ENCODE measurements at regions not wholly inside any gene's neighbourhood (a gene's known extent, or its start where the extent isn't known, plus 50 kb on each side); places are given as distances from the start of the nearest gene placed in this dataset.
"Not testable (repeated sequence)": the region's sequence is repeated elsewhere in the genome, so short reads cannot be mapped to it uniquely, and the experiment has no call there.

DNA sequence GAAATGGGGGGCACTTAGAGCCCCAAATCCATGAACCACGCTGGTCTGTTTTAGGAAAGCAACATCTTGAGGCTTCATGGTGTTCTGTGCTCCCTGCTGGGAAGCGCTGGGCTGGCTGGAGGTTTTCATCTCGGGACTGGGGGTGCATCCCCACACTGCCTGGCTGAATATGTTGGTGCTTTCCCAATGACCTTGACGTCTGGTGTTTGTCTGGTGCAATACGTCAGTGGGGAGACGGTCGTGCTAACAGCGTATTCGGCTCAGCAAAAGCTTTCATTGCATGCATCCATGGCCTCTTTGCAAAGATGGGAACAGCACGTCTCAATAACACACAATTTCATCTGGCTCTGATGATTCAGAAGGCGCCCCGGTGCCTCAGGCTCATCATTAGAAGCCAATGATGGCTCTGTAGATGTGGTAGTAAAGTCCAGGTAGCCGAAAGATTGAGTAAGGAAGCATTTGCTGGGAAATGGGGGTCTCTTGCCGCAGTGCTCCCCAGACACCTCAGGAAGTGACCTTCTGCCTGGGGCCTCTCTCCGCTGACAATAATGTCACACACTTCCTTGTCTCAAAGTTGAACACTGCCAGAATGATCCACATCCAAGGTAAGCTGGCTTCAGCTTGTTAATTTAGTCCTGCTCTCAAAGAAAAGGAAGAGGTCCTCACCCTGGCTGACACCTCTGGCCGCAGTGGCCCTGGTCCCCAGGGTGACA is 97.7 kb downstream of the ING1 start:
- no peak for DNase-seq (ENCODE audit: low spot score)

DNA sequence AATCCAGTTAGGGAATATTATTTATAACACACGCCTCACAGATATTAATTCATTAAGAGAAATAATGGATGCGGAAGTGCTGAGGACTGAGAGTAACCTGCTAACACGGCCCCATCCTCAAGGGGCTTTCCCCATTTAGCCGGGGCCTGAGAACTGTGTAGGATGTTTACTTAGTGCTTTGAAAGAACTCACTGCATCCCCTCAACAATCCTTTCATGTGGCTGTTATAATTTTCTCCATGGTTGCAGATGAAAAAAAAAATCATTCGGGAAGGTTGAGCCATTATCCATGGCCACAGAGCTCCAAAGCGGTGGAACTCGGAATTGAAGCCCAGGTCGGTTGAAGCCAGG is 98.2 kb downstream of the ING1 start:
- peak; percentile 53 for DNase-seq (ENCODE audit: low spot score)

DNA sequence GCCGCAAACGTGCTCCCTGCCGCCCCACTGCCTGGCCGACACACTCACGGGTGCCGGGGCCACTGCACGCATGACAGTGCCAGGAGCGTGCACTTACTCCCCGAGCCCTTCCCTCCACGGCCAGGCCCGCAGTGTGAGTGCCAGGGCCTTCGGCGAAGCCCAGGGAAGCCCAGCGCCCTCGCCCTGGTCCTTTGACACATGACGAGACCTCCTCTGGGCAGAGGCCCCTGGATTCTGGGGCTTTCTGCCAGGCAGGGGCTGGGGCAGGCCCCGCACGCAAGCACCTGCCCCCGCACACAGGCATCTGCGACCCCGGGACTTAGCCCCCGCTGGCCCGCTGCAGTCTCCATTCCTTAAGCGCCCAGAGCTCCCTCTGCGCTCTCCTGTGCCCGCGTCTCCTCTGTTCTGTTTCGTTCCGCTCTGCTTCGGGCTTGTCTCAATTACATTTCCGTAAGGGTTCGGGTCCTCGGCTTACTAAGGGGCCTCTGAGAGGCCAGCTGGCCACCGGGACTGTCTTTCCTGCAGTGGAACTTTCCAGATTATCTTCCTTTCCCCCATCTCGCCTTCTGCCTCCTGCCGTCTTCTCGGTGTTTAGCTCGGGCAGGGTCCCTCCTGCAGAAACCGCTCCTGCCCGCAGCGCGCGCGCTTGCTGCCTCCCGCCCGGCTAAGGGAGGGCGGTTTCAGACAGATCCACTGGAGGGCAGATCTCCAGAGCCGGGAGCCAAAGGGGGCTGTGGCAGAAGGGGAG is 98.8 kb downstream of the ING1 start:
- DNase-seq (ENCODE audit: low spot score): no peak

DNA sequence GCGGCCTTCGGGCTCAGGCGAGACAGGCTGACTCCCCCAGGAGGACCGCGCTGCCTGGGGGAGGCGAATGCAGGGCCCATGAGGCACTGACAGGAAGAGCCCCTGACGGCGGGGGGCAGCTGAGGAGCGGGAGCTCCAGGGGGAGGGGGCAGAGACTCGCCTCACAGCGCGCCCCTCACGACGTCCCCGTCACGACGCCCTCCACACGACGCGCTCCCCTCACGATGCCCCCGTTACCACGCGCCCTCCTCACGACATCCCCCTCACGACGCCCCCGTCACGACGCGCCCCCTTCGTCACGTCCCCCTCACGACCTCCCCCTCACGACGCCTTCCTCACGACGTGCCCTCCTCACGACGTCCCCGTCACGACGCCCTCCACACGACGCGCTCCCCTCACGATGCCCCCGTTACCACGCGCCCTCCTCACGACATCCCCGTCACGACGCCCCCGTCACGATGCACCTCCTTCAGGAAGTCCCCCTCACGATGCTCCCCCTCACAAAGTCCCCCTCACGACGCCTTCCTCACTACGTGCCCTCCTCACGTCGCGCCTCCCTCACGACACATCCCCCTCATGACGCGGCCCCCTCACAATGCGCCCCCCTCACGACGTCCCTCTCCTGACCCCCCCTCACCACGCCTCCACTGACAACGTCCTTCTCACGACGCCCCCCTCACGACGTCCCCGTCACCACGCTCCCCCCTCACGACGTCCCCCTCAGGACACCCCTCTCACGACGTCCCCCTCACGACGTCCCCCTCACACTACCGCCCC is 99.6 kb downstream of the ING1 start:
- DNase-seq (ENCODE audit: low spot score): no peak

DNA sequence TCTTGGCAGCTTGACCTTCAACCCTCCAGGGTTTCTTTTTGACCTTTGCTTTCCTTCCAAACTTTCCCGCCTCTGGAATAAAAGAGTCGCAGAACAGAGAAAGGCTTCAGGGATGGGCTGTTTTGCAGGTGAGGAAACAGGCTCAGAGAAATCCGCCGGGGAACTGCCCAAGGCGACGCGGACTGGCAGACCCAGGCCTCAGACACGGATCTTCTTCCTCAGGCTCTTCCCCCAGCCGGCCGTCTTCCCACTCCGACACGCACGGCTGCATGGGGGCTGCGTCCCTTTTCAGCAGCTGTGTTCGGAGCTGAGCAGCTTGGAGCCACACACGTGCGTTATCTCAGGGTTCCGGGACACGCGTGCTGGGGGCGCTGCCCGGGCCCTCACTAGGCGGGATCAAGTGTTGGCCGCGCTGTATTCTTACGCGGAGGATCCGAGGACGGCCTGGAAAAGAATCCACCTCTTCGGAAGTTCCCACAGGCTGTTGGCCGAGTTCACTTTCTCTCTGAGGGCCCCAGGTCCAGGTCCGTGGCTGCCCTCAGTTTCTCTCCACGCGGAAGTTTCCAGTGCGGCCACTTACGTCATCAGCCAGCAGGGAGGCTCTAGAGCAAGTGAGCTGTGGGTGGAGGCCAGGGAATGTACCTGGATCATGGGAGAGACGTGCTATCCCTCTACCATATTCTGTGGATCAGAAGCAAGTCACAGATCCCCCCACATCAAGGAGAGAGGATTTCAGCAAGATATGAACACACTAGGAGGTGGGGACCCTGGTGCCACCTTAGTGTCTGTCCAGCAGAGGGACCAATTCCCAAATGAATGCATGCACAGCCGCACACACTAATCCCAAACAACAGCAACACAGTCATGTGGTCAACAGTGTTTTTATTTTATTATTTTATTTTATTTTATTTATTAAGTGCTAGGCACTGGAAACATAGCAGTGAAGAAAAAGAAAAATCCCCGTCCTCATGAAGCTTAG is 100.4 kb downstream of the ING1 start:
- DNase-seq (ENCODE audit: low spot score): no peak

DNA sequence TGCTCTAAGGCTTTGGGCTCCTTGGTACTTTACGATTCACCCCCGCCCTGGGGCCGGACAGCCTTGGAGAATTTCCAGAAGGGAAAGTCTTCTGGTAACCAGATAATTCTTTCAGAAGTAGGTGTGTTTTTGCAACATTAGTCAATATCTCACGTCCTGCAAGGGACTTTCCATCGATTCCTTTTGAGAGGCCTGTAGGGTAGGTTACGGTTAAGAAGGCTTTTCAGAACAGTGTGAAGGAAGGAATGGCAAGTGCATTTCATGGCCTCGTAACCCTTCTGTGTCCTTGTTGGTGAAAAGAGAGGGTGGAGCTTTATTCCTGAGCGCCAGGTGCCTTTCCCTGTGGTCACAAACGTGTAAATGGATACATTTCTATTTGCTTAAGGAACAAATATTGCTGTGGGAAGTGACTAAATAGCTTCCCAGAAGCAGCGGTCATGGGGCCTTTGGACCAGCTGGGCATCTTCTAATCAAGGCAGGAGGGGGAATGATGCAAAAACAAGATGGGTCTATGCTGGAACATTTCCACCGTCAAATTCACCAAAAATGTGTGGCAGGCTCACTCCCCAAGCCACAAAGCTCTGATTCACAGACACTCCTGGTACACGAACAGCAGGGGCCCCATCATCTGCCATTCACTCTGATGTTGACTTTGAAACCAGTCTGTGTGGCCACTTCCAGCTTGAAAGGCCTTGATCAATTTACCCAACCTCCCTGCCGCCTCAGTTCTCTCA is 99.2 kb downstream of the ANKRD10 start:
- peak; percentile 39 for DNase-seq (ENCODE audit: low spot score)

DNA sequence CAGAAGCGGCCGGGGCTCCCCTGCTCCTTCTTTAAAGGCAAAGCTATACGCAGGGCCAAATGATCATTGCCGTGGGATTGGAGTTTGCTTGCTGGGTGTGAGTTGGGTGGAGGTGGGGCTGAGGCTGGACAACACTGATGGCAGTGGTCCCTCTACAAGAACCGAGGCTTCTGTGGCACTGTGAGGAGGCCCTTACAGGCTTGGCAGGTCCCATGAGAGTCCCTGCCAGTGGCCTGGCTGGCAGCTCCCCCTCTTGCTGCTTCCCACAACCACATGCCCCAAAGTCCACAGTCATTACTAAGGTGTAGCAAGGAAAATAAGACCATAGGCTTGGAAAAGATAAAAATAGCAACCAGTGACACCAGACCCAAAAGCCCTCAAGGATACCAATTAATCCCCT is 98.4 kb downstream of the ANKRD10 start:
- DNase-seq (ENCODE audit: low spot score): no peak

DNA sequence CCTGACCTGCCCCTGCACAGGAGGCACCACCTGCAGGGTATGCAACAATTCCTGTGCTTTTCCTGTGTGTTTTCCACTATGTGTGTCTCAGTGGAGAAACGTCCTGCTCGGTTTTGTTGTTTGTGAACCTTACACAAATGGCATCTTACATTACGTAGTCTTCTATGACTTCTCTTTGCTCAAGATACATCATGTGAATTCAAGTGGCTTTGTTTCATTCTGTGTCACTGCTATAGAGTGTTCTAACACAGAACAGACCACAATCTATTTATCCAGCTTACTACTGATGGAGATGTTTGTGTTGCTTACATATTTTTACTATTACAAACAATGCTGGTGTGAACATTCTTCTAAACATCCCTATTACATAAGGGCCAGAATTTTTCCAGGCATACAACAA is 97.7 kb downstream of the ANKRD10 start:
- DNase-seq (ENCODE audit: low spot score): no peak

DNA sequence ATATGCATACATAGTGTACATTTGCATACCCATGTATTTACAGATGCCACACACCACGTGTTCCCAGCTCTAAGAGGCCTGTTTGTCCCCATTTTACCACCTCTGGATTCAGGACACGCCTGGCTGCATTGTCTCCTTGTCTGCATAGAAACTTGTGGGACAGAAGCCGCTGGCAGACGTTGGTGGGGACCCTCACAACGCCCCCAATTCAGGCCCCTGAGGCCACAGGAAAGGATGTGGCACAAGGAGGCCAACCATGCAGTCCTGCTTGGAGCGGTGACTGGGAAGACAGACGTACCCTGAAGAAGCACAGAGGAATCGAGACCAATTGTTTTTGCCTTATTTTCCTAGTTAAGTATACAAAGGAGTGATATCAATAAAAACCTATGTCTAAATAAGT is 96.1 kb downstream of the ANKRD10 start:
- DNase-seq (ENCODE audit: low spot score): no peak

DNA sequence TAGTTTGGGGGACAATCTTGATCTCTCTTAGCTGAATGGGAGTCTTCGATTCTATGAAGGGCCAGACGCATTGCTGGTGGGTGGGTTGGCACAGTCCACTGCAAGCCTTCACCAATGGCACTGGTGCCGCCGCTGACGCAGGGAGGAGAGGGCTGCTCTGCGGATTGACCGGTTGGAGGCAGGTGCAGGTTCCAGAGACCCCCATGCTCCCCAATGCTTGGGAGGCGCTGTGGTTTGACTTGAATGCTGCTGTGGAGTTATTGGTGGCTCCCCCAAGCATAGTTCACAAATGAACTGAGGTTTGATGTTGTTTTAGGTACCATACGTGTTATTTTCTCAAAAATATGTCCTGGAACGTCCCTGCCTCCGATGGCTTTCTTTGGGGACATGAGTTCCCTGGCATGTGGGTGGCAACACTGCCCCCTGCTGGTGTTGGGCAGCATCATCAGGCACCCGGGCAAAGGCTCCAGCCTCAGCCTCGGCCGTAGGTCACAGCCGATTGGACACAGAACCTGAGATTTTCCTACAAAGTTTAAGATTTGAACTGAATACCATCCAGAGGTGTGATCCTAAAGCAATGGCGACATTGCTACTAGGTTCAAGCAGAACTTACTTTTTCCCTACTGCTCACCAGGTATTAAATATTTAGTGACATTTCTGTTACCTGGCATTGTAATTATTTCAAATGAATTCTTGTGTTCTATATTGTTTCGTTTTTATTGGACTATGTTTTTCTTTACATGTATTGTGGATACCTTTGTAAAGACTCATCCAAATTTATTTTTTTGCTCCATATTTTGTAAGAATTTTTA is 95.5 kb downstream of the ANKRD10 start:
- peak; percentile 60 for DNase-seq (ENCODE audit: low spot score)

DNA sequence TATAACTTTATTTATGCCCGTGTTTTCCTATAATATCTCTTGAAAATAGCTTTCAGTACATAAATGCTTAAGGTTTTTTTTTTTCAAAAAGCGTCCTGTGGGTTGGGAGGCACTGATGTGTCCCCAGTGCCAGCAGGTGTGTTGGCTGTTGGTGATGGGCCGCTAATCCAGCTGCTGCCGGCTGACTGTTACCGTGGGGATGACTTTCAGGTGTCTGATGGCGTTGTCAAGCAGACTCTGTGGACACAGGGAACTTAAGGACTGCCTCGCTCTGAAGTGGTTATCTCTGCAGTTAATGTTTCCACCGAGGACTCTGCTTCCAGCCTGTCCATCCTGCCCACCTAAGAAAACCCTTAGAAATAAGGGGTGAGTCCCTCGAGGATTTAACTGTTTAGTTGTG is 94.5 kb downstream of the ANKRD10 start:
- DNase-seq (ENCODE audit: low spot score): no peak

DNA sequence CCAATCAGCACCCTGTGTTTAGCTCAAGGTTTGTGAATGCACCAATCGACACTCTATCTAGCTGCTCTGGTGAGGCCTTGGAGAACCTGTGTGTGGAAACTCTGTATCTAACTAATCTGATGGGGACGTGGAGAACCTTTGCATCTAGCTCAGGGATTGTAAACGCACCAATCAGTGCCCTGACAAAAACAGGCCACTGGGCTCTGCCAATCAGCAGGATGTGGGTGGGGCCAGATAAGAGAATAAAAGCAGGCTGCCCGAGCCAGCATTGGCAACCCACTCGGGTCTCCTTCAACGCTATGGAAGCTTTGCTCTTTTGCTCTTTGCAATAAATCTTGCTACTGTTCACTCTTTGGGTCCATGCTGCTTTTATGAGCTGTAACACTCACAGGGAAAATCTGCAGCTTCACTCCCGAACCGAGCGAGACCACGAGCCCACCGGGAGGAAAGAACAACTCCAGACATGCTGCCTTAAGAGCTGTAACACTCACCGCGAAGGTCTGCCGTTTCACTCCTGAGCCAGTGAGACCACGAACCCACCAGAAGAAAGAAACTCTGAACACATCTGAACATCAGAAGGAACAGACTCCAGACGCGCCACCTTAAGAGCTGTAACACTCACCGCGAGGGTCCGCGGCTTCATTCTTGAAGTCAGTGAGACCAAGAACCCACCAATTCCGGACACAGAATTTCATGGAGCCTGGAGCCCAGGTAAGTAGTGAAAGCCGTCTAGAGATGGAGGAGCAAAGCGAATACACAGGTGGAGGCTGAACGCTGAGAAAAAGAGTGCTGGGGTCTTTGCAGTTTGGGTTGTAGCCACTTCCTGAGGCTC is 92.8 kb downstream of the ANKRD10 start:
- not testable (repeated sequence) for DNase-seq (ENCODE audit: low spot score)

DNA sequence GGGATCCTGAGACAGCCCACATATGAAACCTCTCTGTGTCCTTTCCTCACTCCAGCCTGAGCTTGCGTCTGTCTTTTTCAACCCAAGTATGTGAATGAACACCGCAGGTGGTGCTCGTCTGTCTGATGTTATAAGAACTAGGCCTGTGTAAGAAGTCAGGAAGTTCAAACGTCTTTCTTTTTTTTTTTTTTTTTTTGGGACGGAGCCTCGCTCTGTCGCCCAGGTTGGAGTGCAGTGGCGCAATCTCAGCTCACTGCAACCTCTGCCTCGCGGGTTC is 92.3 kb downstream of the ANKRD10 start:
- no peak for DNase-seq (ENCODE audit: low spot score)

DNA sequence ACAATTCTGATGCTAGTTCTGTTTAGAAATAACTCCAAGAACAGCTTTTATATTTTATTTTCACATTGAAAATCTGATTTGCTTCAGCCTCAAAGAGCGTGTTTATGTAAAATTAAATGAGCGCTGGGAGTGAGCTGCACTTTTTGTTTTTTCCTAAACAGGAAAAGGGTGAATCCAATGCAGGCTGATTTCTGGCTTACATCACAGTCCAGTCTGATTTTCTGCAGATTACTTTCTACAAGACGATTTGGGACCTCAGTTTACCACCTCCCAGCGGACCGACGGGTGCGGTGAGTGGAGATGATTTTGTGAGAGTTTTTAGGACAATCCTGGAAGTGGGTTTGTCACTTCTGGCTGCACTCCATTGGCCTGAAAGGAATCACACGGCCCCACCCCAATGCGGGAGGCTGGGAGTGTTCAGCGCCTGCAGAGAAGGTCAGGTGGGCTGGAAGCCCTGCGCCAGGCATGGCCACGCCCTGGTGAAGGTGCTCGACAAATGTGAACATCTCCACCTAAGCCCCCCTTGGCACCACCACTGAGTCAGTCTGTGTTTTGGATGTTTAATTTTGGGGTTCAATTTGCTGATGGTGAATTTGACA is 90.1 kb downstream of the ANKRD10 start:
- peak; percentile 39 for DNase-seq (ENCODE audit: low spot score)

DNA sequence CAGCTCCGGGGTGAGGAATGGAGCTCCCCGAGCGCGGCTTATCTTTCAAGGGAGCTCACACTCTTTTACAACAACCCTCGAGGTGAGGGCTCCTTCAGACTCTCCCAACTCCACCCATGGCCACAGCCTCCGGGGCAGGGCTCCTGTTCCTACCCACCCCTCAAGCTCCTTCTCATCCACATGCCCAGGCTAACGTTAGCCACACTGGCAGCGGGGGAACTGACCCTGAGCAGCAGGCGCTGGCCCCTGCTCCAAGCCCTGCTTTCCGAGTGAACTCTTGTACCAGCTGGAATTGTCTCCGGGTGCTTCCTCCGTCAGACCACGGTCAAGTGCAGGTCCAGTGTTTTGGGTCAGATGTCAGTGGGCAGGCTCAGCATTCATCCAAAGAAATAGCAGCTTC is 89.4 kb downstream of the ANKRD10 start:
- no peak for DNase-seq (ENCODE audit: low spot score)

DNA sequence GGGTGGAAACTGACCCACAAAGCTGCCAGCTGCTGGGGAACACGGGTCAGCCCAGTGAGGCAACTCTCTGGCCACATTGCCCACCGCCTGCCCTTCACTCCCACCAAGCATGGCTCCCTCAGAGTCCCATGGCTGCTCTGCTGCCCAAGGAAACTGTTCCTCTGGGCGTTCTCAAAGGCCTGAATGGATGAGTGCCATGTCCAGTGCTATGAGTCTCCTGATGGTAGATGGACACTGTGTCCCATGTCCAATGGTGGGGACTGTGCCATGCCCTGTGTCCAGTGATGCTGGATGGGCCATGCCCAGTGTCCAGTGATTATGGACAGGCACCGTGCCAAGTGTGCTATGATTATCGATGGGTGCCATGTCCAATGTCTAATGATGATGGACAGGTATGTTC is 88.8 kb downstream of the ANKRD10 start:
- no peak for DNase-seq (ENCODE audit: low spot score)

DNA sequence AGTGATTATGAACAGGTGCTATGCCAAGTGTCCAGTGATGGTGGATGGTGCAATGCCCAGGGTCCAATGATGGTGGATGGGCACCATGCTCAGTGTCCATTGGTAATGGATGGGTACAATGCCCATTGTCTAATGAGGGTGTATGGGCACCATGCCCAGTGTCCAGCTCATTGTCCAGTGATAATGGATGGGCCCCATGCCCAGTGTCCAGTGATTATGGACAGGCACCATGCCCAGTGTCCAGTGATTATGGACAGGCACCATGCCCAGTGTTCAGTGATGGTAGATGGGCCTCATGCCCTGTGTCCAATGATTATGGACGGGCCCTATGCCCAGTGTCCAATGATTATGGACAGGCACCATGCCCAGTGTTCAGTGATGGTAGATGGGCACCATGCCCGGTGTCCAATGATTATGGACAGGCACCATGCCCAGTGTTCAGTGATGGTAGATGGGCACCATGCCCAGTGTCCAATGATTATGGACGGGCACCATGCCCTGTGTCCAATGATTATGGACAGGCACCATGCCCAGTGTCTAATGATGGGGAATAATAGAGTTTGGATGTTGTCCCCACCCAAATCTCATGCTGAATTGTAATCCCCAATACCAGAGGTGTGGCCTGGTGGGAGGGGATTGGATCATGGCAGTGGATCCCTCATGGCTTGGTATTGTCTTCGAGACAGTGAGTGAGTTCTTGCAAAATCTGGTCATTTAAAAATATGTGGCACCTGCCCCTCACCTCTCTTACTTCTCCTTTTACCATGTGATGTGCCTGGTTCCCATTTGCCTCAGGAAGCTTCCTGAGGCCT is 87.8 kb downstream of the ANKRD10 start:
- DNase-seq (ENCODE audit: low spot score): no peak

All from SW480 (cell line).